Cardiac fibroblast (primary cell): ENCODE measurements at regions not wholly inside any gene's neighbourhood (a gene's known extent, or its start where the extent isn't known, plus 50 kb on each side); places are given as distances from the start of the nearest gene placed in this dataset.

ENCODE experiments used
- DNase-seq, 2 donors: peaks; one replicate each; pipeline versions ENCODE4 v3.0.0 to v3.0.0-alpha.2; 2010; ENCODE audit warnings: low read depth in 2 of 2
- H3K4me3 ChIP-seq, 2 donors: replicated peaks in 1 of 2; 1 replicate in 1 of 2; 2 replicates in 1 of 2; pipeline ENCODE4 v1.5.1; 2011; ENCODE audit warnings: low read depth in 2 of 2, low read length in 2 of 2, mild to moderate bottlenecking in 2 of 2, moderate library complexity in 1 of 2
- CTCF ChIP-seq: IDR thresholded peaks from one replicate; pipeline ENCODE4 v1.5.1; 2011; ENCODE audit warnings: low read depth, mild to moderate bottlenecking, low read length, inconsistent platforms

GRCh38 chr9:25570802-25571201 is 107.4 kb downstream of the TUSC1 start:
- no peak overlapping the region for H3K4me3 ChIP-seq
- DNase-seq, result no peak
- no peak for TF ChIP-seq CTCF

GRCh38 chr9:25562101-25562500 is 116.1 kb downstream of the TUSC1 start:
- TF ChIP-seq CTCF, result no peak
- no peak for DNase-seq
- H3K4me3 ChIP-seq, result no peak overlapping the region

GRCh38 chr9:25557645-25558300 is 120.5 kb downstream of the TUSC1 start:
- TF ChIP-seq CTCF, result no peak
- peak in 1 of 2 donors; percentile 14 for DNase-seq
- H3K4me3 ChIP-seq, result no peak overlapping the region

- no peak for TF ChIP-seq CTCF
- DNase-seq, result no peak
Observed at GRCh38 chr9:25556540-25556939, 121.7 kb downstream of the TUSC1 start.

GRCh38 chr9:25548847-25549246 is 129.4 kb downstream of the TUSC1 start:
- no peak overlapping the region for H3K4me3 ChIP-seq
- no peak for DNase-seq
- no peak for TF ChIP-seq CTCF

More at GRCh38 chr9:25556540-25556939, 121.7 kb downstream of the TUSC1 start:
- H3K4me3 ChIP-seq, result no peak overlapping the region

- no peak for DNase-seq
- no peak for TF ChIP-seq CTCF
Observed at GRCh38 chr9:25543806-25544205, 134.4 kb downstream of the TUSC1 start.

GRCh38 chr9:25542319-25542718 is 135.9 kb downstream of the TUSC1 start:
- no peak for TF ChIP-seq CTCF
- no peak for DNase-seq
- H3K4me3 ChIP-seq, result no peak overlapping the region

More at GRCh38 chr9:25543806-25544205, 134.4 kb downstream of the TUSC1 start:
- no peak overlapping the region for H3K4me3 ChIP-seq
